Parathyroid adenoma (tissue), 2 donors: ENCODE measurements at regions not wholly inside any gene's neighbourhood (a gene's known extent, or its start where the extent isn't known, plus 50 kb on each side); places are given as distances from the start of the nearest gene placed in this dataset.

Experiments used
- H2AFZ ChIP-seq: fragments of 300-600 bp; sonication (generic); one replicate; pipeline ENCODE4 v1.7.0; 2017; ENCODE audit warnings: antibody characterized with exemption, mild to moderate bottlenecking
- H3K27ac ChIP-seq: fragments of 300-600 bp; sonication (generic); one replicate; pipeline ENCODE4 v1.7.0; 2017
- H3K27me3 ChIP-seq: fragments of 300-600 bp; sonication (generic); one replicate; pipeline ENCODE4 v1.7.0; 2017; ENCODE audit warnings: low read length; ENCODE audit not compliant: control insufficient read depth, insufficient read depth
- H3K36me3 ChIP-seq: fragments of 300-600 bp; sonication (generic); one replicate; pipeline ENCODE4 v1.7.0; 2017; ENCODE audit warnings: low read length; ENCODE audit not compliant: control insufficient read depth, insufficient read depth
- H3K4me1 ChIP-seq: fragments of 300-600 bp; sonication (generic); one replicate; pipeline ENCODE4 v1.7.0; 2017; ENCODE audit warnings: control low read depth
- H3K4me2 ChIP-seq: fragments of 300-600 bp; sonication (generic); one replicate; pipeline ENCODE4 v1.7.0; 2017; ENCODE audit warnings: low read length
- H3K4me3 ChIP-seq: fragments of 300-600 bp; sonication (generic); one replicate; pipeline ENCODE4 v1.7.0; 2017; ENCODE audit warnings: low read depth, low read length
- H3K79me2 ChIP-seq: fragments of 300-600 bp; sonication (generic); one replicate; pipeline ENCODE4 v1.7.0; 2017; ENCODE audit warnings: control low read depth
- H3K9ac ChIP-seq: fragments of 300-600 bp; sonication (generic); one replicate; pipeline ENCODE4 v1.7.0; 2017; ENCODE audit warnings: mild to moderate bottlenecking
- H3K9me3 ChIP-seq: fragments of 300-600 bp; sonication (generic); one replicate; pipeline ENCODE4 v1.7.0; 2017; ENCODE audit warnings: low read length; ENCODE audit not compliant: control insufficient read depth
- TF ChIP-seq, protein P1 (sequence below): fragments of 300-600 bp; sonication (generic); IDR thresholded peaks from one replicate; pipeline ENCODE4 v1.7.0; 2017; ENCODE audit warnings: antibody characterized with exemption, mild to moderate bottlenecking
- donor health status: primary hyperparathyroidism.

DNA sequence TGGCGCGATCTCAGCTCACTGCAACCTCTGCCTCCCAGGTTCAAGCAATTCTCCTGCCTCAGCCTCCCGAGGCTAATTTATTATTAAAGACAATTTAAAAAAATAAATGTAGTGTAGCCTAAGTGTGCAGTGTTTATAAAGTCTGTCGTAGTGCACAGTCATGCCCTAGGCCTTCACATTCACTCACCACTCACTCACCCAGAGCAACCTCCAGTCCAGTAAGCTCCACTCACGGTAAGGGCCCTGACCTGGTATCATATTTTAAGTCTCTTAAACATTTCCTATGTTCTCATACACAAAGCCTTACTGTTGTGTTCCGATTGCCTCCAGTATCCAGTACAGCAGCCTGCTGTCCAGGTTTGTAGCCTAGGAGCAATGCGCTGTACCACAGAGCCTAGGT is 168.2 kb upstream of the FOXQ1 start:
- H3K9ac ChIP-seq: no peak overlapping the region
- no peaks in the 10 kb centered on the region for H3K4me1 ChIP-seq
- H3K27ac ChIP-seq: no peak overlapping the region
- TF ChIP-seq, protein P1, sequence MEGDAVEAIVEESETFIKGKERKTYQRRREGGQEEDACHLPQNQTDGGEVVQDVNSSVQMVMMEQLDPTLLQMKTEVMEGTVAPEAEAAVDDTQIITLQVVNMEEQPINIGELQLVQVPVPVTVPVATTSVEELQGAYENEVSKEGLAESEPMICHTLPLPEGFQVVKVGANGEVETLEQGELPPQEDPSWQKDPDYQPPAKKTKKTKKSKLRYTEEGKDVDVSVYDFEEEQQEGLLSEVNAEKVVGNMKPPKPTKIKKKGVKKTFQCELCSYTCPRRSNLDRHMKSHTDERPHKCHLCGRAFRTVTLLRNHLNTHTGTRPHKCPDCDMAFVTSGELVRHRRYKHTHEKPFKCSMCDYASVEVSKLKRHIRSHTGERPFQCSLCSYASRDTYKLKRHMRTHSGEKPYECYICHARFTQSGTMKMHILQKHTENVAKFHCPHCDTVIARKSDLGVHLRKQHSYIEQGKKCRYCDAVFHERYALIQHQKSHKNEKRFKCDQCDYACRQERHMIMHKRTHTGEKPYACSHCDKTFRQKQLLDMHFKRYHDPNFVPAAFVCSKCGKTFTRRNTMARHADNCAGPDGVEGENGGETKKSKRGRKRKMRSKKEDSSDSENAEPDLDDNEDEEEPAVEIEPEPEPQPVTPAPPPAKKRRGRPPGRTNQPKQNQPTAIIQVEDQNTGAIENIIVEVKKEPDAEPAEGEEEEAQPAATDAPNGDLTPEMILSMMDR: no peak
- H2AFZ ChIP-seq: no peak overlapping the region
- H3K79me2 ChIP-seq: no peaks in the 10 kb centered on the region
- no peaks in the 10 kb centered on the region for H3K36me3 ChIP-seq
- H3K27me3 ChIP-seq: peaks cover 7% of the 10 kb centered on the region
- no peak overlapping the region for H3K4me3 ChIP-seq
- H3K4me2 ChIP-seq: no peak overlapping the region
- no peaks in the 10 kb centered on the region for H3K9me3 ChIP-seq

DNA sequence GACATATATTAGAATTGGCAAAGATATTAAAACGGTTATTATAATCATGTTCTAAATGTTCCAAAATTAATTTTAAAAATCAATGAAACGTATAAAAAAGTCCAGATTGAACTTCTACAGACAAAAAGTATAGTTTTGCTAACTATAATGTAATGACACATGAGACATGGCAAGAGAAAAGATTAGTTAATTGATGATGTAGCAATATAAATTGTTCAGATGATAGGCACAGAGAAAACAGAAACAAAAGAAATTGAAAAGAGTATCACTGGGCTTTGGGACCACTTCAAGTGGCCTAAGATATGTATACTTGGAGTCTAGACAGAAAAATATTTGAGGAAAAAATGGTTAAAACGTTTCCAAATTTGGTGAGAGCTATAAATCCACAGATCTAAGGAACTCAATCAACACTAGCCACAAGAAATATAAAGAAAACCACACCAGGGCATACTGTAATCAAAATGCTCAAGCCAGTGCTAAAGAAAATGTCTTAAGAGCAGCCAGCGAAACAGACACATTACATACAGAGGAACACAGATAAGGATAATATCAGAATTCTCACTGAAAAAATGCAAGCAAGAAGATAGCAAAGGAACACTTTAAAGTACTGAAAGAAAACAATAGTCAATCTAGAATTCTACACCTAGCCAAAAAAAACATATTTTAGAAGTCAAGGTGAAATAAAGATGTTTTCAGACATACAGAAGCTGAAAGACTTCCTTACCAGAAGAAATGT is 172.6 kb upstream of the FOXQ1 start:
- Histone ChIP-seq H3K27ac (no peak overlapping the region), H3K4me1 (no peaks in the 10 kb centered on the region), H3K4me3 (no peak overlapping the region), H3K9me3 (no peaks in the 10 kb centered on the region), H3K36me3 (no peaks in the 10 kb centered on the region), H2AFZ (no peak overlapping the region), H3K79me2 (no peaks in the 10 kb centered on the region), H3K4me2 (no peak overlapping the region), H3K27me3 (no peaks in the 10 kb centered on the region), H3K9ac (no peak overlapping the region)
- TF ChIP-seq, protein P1: no peak

DNA sequence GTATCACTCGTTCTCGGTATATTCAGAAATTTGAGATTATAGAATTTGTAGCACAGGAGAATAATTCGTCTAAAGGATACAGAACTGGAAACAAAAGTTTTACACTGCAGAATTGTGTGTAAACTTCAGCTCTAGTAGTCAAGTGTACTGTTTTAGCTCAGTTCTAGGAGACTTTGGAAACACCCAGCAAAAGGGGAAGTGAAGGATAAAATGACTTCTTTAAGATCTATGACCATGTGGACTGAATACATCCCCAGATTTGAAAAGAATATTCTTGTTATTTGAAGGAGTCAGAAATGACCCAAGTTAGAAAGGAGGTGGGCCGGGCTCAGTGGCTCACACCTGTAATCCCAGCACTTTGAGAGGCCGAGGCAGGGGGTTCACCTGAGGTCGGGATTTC is 174.0 kb upstream of the FOXQ1 start:
- H3K79me2 ChIP-seq: no peaks in the 10 kb centered on the region
- no peak overlapping the region for H3K27ac ChIP-seq
- H3K4me2 ChIP-seq: no peak overlapping the region
- H3K9ac ChIP-seq: no peak overlapping the region
- H3K4me3 ChIP-seq: no peak overlapping the region
- H3K4me1 ChIP-seq: no peaks in the 10 kb centered on the region
- no peaks in the 10 kb centered on the region for H3K36me3 ChIP-seq
- H3K9me3 ChIP-seq: no peaks in the 10 kb centered on the region
- no peak overlapping the region for H2AFZ ChIP-seq
- H3K27me3 ChIP-seq: no peaks in the 10 kb centered on the region
- TF ChIP-seq, protein P1: no peak

DNA sequence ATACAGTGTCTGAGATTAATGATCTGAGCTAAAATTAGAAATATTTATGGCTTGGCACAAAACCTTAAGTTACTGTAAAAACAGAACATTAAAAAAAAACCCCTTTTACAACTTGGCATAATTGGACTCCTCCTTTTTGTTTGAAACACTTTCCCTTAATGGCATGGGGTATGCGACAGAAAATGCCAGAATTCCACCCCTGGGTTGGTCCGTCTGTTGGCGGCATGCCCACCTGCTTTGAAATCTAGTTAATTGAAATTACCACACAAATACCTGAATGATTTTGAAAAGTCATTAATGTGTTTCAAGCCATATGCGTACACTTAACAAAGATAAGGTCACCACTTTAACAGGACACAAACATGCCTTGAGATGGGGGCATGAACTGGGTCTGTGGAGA is 175.1 kb upstream of the FOXQ1 start:
- Histone ChIP-seq H3K79me2 (no peaks in the 10 kb centered on the region), H3K4me2 (no peak overlapping the region), H3K4me1 (no peaks in the 10 kb centered on the region), H2AFZ (no peak overlapping the region), H3K36me3 (no peaks in the 10 kb centered on the region), H3K9ac (no peak overlapping the region), H3K27ac (no peak overlapping the region), H3K27me3 (no peaks in the 10 kb centered on the region), H3K4me3 (no peak overlapping the region), H3K9me3 (no peaks in the 10 kb centered on the region)
- TF ChIP-seq, protein P1: no peak

DNA sequence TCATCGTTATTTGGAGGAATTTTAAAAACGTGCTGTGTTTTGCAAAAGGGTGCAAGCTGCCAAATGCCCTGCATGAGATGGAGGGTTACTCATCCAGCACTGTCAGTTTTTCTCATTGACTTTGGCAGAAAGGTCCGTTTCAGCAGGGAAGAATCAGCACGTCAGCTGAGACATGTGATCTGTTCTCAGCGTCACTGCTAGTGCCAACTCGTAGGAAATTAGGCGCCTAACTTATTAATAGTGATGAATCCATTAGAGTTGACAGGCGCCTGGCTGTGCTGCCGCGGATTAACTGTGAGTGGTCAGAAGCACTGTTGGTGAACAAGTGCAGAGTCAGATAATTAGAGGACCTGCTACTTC is 175.5 kb upstream of the FOXQ1 start:
- no peaks in the 10 kb centered on the region for H3K4me1 ChIP-seq
- H3K4me3 ChIP-seq: no peak overlapping the region
- no peaks in the 10 kb centered on the region for H3K9me3 ChIP-seq
- TF ChIP-seq, protein P1: no peak
- no peak overlapping the region for H3K27ac ChIP-seq
- no peaks in the 10 kb centered on the region for H3K27me3 ChIP-seq
- no peak overlapping the region for H2AFZ ChIP-seq
- no peak overlapping the region for H3K4me2 ChIP-seq
- H3K36me3 ChIP-seq: no peaks in the 10 kb centered on the region
- no peak overlapping the region for H3K9ac ChIP-seq
- no peaks in the 10 kb centered on the region for H3K79me2 ChIP-seq
